ENCODE measurements at regions not wholly inside any gene's neighbourhood (a gene's known extent, or its start where the extent isn't known, plus 50 kb on each side); places are given as distances from the start of the nearest gene placed in this dataset.
"Not testable (repeated sequence)": the region's sequence is repeated elsewhere in the genome, so short reads cannot be mapped to it uniquely, and the experiment has no call there.

GRCh38 chr7:81402227-81402626 is 367.6 kb downstream of the HGF start:
- 62 to 79% methylated on average over 1 of the region's 1 CpG for WGBS, 2 donors
- DNase-seq (ENCODE audit: low spot score in 2 of 2) = no peak
- intact Hi-C loops (cut with DNase I; ENCODE audit: low total_unique reads) = no loop called here
- TF ChIP-seq POLR2A (IDR thresholded peaks at IDR 0.05) = no peak
- TF ChIP-seq CTCF (IDR thresholded peaks at IDR 0.05) = no peak
- no peak overlapping the region for H3K4me3 ChIP-seq (ENCODE audit: low read depth, poor library complexity, severe bottlenecking)

DNA sequence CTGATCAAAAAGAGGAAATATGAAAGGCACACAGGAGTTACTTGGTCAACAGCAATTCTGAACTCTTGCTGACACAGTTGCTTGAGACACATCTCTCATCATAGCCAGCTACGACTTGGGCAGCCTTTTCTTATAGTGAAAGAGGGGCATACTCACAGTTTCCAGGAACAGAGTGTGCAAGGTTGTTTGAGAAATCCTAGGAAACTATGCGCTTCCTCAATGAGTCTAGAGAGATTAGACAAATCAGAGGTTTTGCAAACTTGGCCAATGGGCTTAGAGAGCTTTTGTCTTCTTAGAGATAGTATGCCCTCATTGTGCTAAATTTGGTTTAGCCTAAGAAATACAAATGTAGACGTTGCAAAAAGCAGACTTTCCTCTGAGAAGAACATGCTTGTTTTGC is 370.4 kb downstream of the HGF start:
- 57 to 68% methylated on average over 3 of the region's 3 CpGs for WGBS, 2 donors
- intact Hi-C loops (cut with DNase I; ENCODE audit: low total_unique reads) = no loop called here
- no peak for DNase-seq (ENCODE audit: low spot score in 2 of 2)
- no peak overlapping the region for H3K4me3 ChIP-seq (ENCODE audit: low read depth, poor library complexity, severe bottlenecking)
- no peak for TF ChIP-seq POLR2A (IDR thresholded peaks at IDR 0.05)
- no peak for TF ChIP-seq CTCF (IDR thresholded peaks at IDR 0.05)

- 81 to 82% methylated on average over 2 of the region's 2 CpGs for WGBS, 2 donors
- no peak for TF ChIP-seq CTCF (IDR thresholded peaks at IDR 0.05)
- TF ChIP-seq POLR2A (IDR thresholded peaks at IDR 0.05) = no peak
- DNase-seq (ENCODE audit: low spot score in 2 of 2) = no peak
- intact Hi-C loops (cut with DNase I; ENCODE audit: low total_unique reads) = no loop called here
- no peak overlapping the region for H3K4me3 ChIP-seq (ENCODE audit: low read depth, poor library complexity, severe bottlenecking)
Observed at GRCh38 chr7:81394029-81394428, 375.8 kb downstream of the HGF start.

- 46 to 58% methylated on average over 2 of the region's 2 CpGs for WGBS, 2 donors
- intact Hi-C loops (cut with DNase I; ENCODE audit: low total_unique reads) = no loop called here
- DNase-seq (ENCODE audit: low spot score in 2 of 2) = no peak
- H3K4me3 ChIP-seq (ENCODE audit: low read depth, poor library complexity, severe bottlenecking) = no peak overlapping the region
- no peak for TF ChIP-seq POLR2A (IDR thresholded peaks at IDR 0.05)
- no peak for TF ChIP-seq CTCF (IDR thresholded peaks at IDR 0.05)
Observed at GRCh38 chr7:81393018-81393417, 376.8 kb downstream of the HGF start.

DNA sequence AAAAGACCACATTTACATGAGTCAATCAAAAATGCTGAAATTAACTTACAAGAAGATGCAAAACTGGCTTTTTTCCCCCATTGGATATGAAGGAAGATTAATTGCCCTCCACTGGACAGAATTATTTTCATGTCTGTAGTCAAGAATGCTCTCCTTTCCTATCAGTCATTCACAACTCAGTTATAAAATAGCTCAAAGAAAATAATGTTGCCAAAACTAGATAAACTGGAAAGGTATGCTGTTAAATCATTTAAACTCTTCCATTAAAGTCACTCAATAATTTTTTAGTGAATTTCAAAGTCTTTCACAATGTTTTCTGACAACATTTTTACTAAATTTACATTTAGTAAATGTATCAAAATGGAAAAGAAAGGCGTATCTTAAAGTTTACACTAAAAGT is 384.5 kb downstream of the HGF start:
- intact Hi-C loops (cut with DNase I; ENCODE audit: low total_unique reads) = no loop called here
- DNase-seq (ENCODE audit: low spot score in 2 of 2) = no peak
- WGBS, 2 donors = 96% methylated on average over 1 of the region's 1 CpG
- no peak overlapping the region for H3K4me3 ChIP-seq (ENCODE audit: low read depth, poor library complexity, severe bottlenecking)
- TF ChIP-seq CTCF (IDR thresholded peaks at IDR 0.05) = no peak
- TF ChIP-seq POLR2A (IDR thresholded peaks at IDR 0.05) = no peak

- H3K4me3 ChIP-seq (ENCODE audit: low read depth, poor library complexity, severe bottlenecking) = no peak overlapping the region
- WGBS, 2 donors = 59 to 71% methylated on average over 2 of the region's 2 CpGs
- TF ChIP-seq CTCF (IDR thresholded peaks at IDR 0.05) = no peak
- TF ChIP-seq POLR2A (IDR thresholded peaks at IDR 0.05) = no peak
- intact Hi-C loops (cut with DNase I; ENCODE audit: low total_unique reads) = no loop called here
- no peak for DNase-seq (ENCODE audit: low spot score in 2 of 2)
Observed at GRCh38 chr7:81383846-81384245, 386.0 kb downstream of the HGF start.

DNA sequence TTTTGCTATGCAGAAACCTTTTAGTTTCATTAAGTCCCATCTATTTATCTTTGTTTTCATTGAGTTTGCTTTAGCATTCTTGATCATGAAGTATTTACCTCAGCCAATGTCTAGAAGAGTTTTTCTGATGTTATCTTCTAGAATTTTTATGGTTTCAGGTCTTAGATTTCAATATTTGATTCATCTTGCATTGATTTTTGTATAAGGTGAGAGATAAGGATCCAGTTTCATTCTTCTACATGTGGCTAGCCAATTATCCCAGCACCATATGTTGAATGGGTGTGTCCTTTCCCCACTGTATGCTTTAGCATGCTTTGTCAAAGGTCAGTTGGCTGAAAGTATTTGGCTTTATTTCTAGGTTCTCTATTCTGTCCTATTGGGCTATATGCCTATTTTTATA is 395.2 kb downstream of the HGF start:
- intact Hi-C loops (cut with DNase I; ENCODE audit: low total_unique reads); H3K4me3 ChIP-seq (ENCODE audit: low read depth, poor library complexity, severe bottlenecking); DNase-seq (ENCODE audit: low spot score in 2 of 2): not testable (repeated sequence)
